ENCODE measurements at regions not wholly inside any gene's neighbourhood (a gene's known extent, or its start where the extent isn't known, plus 50 kb on each side); places are given as distances from the start of the nearest gene placed in this dataset.
"Not testable (repeated sequence)": the region's sequence is repeated elsewhere in the genome, so short reads cannot be mapped to it uniquely, and the experiment has no call there.

DNA sequence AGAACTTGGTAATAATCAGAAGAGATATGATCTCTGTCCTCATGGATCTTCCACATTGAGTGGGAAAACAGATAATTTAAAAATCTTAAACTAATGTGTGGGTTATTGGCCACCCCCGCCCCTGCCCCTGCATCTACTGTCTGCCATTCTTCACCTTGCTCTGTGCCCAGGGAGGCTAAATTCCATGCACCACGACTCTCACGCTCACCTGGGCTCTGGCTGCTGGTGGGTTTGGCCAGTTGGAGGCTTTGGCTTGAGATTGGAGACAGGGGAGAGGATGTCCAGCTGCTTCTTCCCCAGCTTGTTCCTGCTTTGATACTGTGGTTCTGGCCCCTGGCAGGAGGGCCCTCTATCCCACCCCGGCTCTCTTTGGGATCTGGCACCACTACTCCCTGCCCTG, 127.9 kb downstream of the IRX5 start:
- Mint-ChIP-seq H3K27me3 (peaks cover 33% of the 10 kb centered on the region), H3K9me3 (peaks cover 11% of the 10 kb centered on the region), H3K4me1 (no peaks in the 10 kb centered on the region), H3K4me3 (no peak overlapping the region), H3K36me3 (no peaks in the 10 kb centered on the region), H3K27ac (no peak overlapping the region)
- no peak for ATAC-seq

DNA sequence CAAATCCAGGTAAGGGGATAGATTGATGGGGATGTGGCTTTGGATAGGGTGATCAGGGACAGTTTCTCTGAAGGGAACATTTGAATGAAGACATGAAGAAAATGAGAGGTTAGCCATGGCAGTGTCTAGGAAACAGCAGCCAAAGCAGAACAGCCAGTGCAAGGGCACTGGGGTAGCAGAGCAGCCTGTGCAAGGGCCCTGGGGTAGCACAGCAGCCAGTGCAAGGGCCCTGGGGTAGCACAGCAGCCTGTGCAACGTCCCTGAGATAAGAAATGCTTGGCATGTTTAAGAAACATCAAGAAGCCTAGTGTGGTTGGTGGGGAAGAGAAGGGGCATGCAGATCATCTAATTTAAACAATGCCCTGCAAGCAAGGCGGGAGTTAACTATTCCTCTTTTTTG, 128.5 kb downstream of the IRX5 start:
- Mint-ChIP-seq H3K27me3 (peaks cover 33% of the 10 kb centered on the region), H3K27ac (no peak overlapping the region), H3K4me1 (no peaks in the 10 kb centered on the region), H3K4me3 (no peak overlapping the region), H3K36me3 (no peaks in the 10 kb centered on the region), H3K9me3 (peaks cover 11% of the 10 kb centered on the region)
- no peak for ATAC-seq

DNA sequence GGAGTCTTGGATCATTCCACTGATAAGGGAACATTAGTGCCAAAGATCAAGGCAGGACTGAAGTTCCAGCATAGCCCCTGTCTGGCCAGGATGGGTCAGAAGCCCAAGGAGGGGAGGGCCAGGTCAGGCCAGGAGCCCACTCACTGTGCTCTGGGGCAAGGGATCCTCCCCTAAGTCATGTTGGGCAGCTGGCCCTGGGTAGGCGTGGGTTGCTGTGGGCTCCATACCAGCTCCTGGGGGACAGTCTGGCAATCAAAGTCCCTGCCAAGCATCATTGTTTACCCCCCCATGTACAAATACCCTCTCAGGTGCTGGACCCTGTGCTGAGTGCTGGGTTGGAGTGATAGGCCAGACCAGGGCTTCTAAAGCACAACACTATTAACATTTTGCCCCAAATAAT, 130.5 kb downstream of the IRX5 start:
- peaks cover 28% of the 10 kb centered on the region for H3K27me3 Mint-ChIP-seq
- no peak for ATAC-seq
- no peaks in the 10 kb centered on the region for H3K4me1 Mint-ChIP-seq
- peaks cover 7% of the 10 kb centered on the region for H3K9me3 Mint-ChIP-seq
- H3K36me3 Mint-ChIP-seq = no peaks in the 10 kb centered on the region
- H3K27ac Mint-ChIP-seq = no peak overlapping the region
- H3K4me3 Mint-ChIP-seq = no peak overlapping the region

DNA sequence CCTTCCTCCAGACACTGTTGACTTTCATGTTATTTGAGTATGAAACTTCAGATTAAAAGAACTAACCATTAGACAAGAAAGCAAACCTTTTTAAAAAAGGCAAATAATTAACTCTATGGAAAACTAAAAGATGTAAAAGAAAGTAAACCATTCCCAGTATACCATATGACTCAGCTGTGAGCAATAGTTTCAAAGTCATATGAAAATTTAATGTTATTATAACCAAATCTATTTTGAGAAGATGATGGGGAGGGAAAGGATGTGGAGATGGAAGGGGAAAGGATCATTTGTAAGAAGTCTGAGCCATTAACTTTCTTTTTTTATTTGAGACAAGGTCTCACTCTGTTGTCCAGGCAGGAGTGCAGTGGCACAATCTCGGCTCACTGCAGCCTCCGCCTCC, 131.8 kb downstream of the IRX5 start:
- Mint-ChIP-seq H3K36me3 (no peaks in the 10 kb centered on the region), H3K9me3 (peaks cover 7% of the 10 kb centered on the region), H3K27me3 (peaks cover 15% of the 10 kb centered on the region), H3K4me3 (no peak overlapping the region), H3K4me1 (no peaks in the 10 kb centered on the region), H3K27ac (no peak overlapping the region)
- ATAC-seq = no peak

DNA sequence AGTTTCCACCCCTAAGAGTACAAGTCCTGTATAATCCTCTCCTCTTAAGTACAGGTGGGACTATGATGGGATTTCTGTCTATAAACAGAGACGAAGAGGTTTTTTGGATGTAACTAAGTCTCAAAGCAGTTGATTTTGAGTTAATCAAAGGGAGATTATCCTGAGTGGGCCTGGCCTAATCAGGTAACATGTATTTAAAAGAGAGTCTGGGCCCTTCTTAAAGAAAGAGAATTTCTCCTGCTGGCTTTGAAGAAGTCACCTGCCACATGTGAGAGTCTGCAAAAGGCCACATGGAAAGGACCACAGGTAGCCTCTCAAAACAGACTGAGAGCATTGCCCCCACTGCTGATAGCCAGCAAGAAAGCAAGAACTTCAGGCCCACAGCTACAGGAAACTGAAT, 142.3 kb downstream of the IRX5 start:
- H3K27me3 Mint-ChIP-seq = no peaks in the 10 kb centered on the region
- ATAC-seq = no peak

DNA sequence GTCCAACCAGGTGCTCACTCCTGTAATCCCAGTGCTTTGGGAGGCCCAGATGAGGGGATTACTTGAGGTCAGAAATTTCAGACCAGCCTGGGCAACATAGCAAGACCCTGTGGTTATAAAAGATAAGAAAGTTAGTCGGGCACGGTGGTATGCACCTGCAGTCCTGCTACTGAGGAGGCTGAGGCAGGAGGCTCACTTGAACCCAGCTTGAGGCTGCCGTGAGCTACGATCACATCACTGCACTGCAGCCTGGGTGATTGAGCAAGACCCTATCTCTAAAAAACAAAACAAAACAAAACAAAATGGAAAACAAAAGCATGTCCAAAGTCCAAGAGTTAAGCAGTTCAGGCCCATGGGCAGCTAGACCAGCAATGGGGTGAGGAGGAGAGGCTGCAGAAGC, 143.2 kb downstream of the IRX5 start:
- ATAC-seq = no peak
- no peaks in the 10 kb centered on the region for H3K4me1 Mint-ChIP-seq
- no peak overlapping the region for H3K4me3 Mint-ChIP-seq
- no peak overlapping the region for H3K27ac Mint-ChIP-seq
- H3K36me3 Mint-ChIP-seq = no peaks in the 10 kb centered on the region
- H3K27me3 Mint-ChIP-seq = no peaks in the 10 kb centered on the region
- peaks cover 2% of the 10 kb centered on the region for H3K9me3 Mint-ChIP-seq

More for the DNA sequence above, 142.3 kb downstream of the IRX5 start:
- peaks cover 2% of the 10 kb centered on the region for H3K9me3 Mint-ChIP-seq
- no peaks in the 10 kb centered on the region for H3K36me3 Mint-ChIP-seq
- no peaks in the 10 kb centered on the region for H3K4me1 Mint-ChIP-seq
- no peak overlapping the region for H3K27ac Mint-ChIP-seq
- no peak overlapping the region for H3K4me3 Mint-ChIP-seq

DNA sequence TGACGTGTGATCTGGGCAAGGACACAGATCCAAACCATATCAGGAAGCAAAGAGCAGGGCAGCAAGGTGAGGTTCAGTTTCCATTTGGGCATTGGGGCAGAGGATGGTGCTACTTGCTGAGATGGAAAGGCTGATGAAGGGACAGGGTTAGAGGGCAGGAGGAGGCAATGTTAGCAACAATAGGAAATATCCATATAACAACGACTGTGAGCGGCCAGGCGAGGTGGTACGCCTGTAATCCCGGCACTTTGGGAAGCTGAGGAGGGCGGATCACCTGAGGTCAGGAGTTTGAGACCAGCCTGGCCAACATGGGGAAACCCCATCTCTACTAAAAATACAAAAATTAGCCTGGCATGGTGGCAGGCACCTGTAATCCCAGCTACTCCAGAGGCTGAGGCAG, 144.5 kb downstream of the IRX5 start:
- H3K36me3 Mint-ChIP-seq, H3K9me3 Mint-ChIP-seq, H3K4me1 Mint-ChIP-seq, H3K4me3 Mint-ChIP-seq, ATAC-seq, H3K27ac Mint-ChIP-seq, H3K27me3 Mint-ChIP-seq: not testable (repeated sequence)

DNA sequence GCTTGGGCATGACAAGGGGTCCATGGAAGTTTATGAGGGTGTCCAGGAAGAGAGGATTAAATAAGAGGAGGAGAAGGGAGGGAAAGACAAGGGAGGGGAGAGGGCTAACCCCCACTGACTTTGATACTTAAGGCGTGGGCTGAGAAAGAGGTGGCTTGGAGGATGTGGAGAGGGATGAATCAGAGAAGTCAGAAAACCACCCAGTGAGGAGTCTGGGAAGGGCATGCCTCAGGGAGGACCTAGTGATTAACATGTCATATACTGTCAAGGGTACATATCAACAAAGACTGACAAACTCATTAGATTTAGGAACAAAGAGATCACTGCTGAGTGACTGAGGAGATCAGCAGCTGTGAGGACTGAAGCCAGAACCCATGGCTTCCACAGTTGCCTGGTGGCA, 145.4 kb downstream of the IRX5 start:
- Mint-ChIP-seq H3K9me3 (peaks cover 2% of the 10 kb centered on the region), H3K27ac (no peak overlapping the region), H3K4me1 (no peaks in the 10 kb centered on the region), H3K4me3 (no peak overlapping the region), H3K27me3 (no peaks in the 10 kb centered on the region), H3K36me3 (no peaks in the 10 kb centered on the region)
- ATAC-seq = no peak

DNA sequence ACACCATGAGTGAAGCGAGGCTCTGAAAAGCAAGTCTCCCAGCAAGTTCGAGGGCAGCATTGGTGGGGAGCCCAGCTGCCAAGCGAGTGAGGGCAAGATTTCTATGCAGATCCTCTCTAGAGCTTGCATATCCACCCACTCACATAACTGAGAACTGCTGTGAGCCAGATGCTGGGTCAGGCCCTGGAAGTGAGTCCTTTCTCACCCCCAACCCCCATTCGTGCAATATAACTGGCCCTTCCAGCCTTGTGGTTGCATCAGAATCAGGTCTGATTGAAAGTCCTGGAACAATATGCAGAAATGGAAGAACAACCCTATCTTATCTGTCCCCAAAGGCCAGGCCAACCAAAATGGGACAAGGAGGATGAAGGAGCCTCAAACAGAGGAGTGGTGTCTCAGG, 146.6 kb downstream of the IRX5 start:
- no peak for ATAC-seq
- Mint-ChIP-seq H3K4me1 (no peaks in the 10 kb centered on the region), H3K4me3 (no peak overlapping the region), H3K27me3 (no peaks in the 10 kb centered on the region), H3K27ac (no peak overlapping the region), H3K9me3 (peaks cover 2% of the 10 kb centered on the region), H3K36me3 (no peaks in the 10 kb centered on the region)

DNA sequence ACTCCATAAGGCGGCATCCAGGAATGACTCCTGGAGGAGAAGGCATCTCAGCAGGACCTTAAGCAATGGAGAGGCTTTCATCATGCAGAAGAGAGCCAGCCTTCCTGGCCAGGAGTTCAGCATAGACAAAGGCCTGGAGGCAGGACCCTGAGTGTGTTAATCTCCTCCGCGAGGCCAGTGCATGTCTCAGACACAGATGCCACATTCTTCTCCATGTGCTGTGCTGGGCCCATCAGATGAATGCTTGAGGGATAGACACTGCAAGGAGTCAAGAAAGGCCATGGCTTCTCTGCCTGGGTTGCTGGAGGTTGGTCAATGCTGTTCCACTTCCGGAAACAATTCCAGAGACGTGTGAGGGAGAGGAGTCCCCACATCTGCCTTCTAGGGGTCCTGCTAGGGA, 147.5 kb downstream of the IRX5 start:
- no peaks in the 10 kb centered on the region for H3K36me3 Mint-ChIP-seq
- ATAC-seq = no peak
- no peaks in the 10 kb centered on the region for H3K4me1 Mint-ChIP-seq
- H3K27me3 Mint-ChIP-seq = no peaks in the 10 kb centered on the region
- H3K4me3 Mint-ChIP-seq = no peak overlapping the region
- no peak overlapping the region for H3K27ac Mint-ChIP-seq
- peaks cover 2% of the 10 kb centered on the region for H3K9me3 Mint-ChIP-seq

DNA sequence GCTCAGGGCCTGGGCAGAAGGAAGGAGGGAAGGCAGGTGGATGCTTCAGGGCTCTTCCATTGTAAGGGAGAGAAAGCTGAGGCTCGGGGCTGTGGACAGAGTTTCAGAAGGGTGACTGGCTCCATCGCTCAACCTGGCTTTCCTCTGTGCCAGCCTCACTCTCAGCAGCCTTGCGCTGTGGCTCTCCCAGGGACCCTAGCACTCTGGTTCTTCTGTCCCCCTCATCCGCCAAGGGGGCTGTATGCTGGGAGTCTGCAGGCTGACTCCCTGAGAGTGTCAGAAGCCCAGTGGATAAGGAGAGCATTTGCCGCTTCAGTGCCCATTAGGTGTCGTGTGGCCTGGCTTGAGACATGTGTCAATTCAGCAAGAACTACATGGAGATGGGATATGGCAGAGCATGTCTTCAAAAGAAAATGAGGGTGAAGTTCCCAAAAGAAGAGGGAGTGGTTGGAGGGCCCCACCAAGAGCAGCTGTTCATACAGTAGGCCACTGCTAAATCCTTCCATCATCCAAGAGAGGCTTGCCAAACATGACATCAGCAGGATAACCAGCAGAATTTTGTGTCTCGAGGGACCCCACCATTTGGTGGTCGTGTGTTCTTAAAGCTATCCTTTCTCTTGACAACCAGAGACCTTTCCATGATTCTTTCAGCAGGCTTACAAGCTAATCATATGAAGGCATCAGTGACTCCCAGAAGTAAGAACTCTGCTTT, 148.2 kb downstream of the IRX5 start:
- H3K9me3 Mint-ChIP-seq = no peaks in the 10 kb centered on the region
- H3K36me3 Mint-ChIP-seq = no peaks in the 10 kb centered on the region
- no peaks in the 10 kb centered on the region for H3K4me1 Mint-ChIP-seq
- no peak overlapping the region for H3K27ac Mint-ChIP-seq
- no peaks in the 10 kb centered on the region for H3K27me3 Mint-ChIP-seq
- H3K4me3 Mint-ChIP-seq = no peak overlapping the region
- no peak for ATAC-seq

DNA sequence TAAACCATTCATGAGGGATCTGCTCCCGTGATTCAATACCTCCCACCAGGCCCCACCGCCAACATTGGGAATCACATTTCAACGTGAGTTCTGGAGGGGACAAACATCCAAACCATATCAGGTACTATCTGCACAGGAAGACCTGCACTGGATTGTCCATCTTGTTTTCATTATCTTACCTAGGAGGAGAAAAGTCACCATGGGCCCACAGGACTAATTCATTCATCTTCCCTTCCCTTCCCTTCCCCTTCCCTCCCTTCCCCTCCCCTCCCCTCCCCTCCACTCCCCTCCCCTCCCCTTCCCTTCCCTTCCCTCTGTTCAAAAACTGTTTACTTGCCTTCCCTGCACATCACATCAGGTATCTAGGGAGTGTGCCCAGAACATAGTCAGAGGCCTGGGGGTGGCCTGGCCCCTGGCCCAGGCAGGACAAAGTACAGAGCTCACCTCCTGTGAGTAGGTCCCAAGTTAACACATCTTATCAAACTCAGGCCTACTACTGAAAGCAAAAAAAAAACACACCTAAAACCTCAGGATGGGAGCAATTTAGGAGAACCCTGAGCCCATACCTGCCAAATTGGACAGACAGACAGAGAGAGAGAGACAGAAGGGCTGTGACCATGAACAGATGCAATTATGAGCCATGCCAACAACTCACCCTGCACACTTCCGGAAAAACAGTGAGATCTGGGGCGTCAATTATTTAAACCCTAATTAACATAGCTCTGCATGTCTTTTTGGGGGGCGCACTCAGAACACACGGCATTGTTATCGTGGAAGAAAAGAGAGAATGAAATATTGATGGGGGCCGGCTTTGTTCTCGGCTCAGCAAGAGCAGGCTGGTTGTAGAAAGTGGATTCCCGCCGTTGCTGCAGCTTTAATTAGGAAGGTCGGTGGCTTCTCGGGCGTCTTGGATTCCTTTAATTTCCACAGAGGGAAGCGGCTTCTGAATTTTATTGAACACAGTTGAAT, 151.2 kb downstream of the IRX5 start:
- no peak overlapping the region for H3K27ac Mint-ChIP-seq
- no peaks in the 10 kb centered on the region for H3K4me1 Mint-ChIP-seq
- H3K27me3 Mint-ChIP-seq = no peaks in the 10 kb centered on the region
- no peak overlapping the region for H3K4me3 Mint-ChIP-seq
- ATAC-seq = no peak
- no peaks in the 10 kb centered on the region for H3K9me3 Mint-ChIP-seq
- H3K36me3 Mint-ChIP-seq = no peaks in the 10 kb centered on the region

DNA sequence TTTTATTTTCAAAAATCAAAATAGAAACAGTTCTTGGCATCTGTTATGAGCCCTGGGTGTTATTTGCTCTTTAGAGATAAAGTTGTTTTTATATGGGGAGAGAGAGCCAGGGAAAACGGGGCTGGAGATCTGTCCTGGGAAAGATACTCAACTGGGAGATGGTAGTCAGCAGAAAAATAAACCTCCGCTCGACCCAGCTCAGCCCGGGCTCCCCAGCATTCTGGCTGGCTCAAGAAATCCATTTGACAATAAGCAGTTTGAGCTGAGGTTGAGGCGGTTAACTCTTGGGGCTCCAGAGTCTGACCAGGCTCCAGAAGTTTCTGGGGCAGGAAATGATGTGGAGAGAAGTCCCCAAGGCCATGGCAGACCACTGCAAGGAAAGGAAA, 151.9 kb downstream of the IRX5 start:
- H3K27ac Mint-ChIP-seq = no peak overlapping the region
- H3K27me3 Mint-ChIP-seq = no peaks in the 10 kb centered on the region
- no peak for ATAC-seq
- H3K4me3 Mint-ChIP-seq = no peak overlapping the region
- no peaks in the 10 kb centered on the region for H3K9me3 Mint-ChIP-seq
- H3K4me1 Mint-ChIP-seq = no peaks in the 10 kb centered on the region
- H3K36me3 Mint-ChIP-seq = no peaks in the 10 kb centered on the region

DNA sequence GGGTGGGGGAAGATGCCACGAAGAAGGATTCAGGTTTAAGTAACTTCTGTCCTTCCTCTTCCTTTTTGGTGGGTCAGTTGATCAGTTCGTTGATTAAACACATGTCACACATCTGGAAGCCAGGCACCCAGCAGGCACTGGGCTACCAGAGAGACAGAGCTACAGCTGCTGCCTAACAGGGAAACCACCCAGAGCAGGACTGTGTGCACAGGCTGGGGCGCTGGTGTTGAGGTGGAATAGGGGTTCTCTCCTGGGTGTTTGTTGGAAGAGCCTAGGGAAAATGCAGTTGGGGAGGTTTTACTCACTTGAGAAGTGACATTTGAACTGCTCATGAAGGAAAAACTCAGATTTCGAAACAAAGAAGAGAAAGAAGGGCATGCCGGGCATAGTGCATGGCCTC, 152.4 kb downstream of the IRX5 start:
- no peak overlapping the region for H3K27ac Mint-ChIP-seq

DNA sequence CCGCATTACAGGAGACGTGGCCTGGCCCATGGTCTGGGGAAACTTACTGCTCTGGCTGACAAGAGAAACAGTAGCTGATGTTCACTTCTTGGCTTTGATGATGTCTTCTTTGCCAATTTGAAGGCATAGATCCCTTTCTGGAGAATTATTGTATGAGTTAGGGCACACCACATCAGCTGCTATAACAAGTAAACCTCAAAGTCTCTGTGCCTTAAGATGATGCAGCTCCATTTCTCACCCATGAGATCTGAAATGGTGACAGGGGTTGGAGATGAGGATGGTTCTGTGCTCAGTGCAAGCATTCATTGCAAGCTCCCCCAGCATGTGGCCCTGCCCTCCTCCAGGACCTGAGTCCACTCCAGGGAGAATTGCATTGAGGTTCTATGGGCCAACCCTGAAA, 157.4 kb downstream of the IRX5 start:
- H3K27ac Mint-ChIP-seq = no peak overlapping the region
- H3K36me3 Mint-ChIP-seq = no peaks in the 10 kb centered on the region
- no peaks in the 10 kb centered on the region for H3K27me3 Mint-ChIP-seq
- ATAC-seq = no peak
- H3K4me3 Mint-ChIP-seq = no peak overlapping the region
- no peaks in the 10 kb centered on the region for H3K4me1 Mint-ChIP-seq
- no peaks in the 10 kb centered on the region for H3K9me3 Mint-ChIP-seq

More for the DNA sequence above, 152.4 kb downstream of the IRX5 start:
- Mint-ChIP-seq H3K27me3 (no peaks in the 10 kb centered on the region), H3K36me3 (no peaks in the 10 kb centered on the region), H3K4me3 (no peak overlapping the region), H3K4me1 (no peaks in the 10 kb centered on the region), H3K9me3 (no peaks in the 10 kb centered on the region)
- ATAC-seq = no peak

DNA sequence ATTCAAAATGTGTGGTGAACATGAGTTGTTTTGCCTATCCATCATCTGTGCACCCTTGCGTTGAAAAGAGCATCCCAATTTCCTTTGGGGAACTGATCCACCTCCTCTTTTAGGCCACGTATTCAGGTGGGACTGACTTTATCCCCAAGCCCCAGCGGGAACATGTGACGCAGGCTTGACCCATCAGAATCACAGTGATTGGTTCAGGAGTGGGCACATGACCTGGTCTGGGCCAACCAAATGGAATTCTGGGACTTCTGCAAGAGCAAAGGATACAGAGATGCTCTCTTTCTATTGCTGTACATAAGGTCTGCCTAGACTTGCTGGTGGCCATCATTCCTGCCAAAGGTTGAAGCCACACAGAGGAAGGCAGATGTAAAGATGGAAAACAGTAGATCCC, 158.9 kb downstream of the IRX5 start:
- no peaks in the 10 kb centered on the region for H3K4me1 Mint-ChIP-seq
- no peak for ATAC-seq
- no peaks in the 10 kb centered on the region for H3K27me3 Mint-ChIP-seq
- H3K9me3 Mint-ChIP-seq = peaks cover 4% of the 10 kb centered on the region
- no peaks in the 10 kb centered on the region for H3K36me3 Mint-ChIP-seq
- no peak overlapping the region for H3K27ac Mint-ChIP-seq
- no peak overlapping the region for H3K4me3 Mint-ChIP-seq

Data from stimulated activated memory B cell treated with anti-CD40 and anti-IgM and Interleukin-4, amounts not matched to agents 10 μg/mL and 1 μg/mL and 100 μg/mL, for 72 hours (primary cell).